ENCODE measurements at regions not wholly inside any gene's neighbourhood (a gene's known extent, or its start where the extent isn't known, plus 50 kb on each side); places are given as distances from the start of the nearest gene placed in this dataset.
"Not testable (repeated sequence)": the region's sequence is repeated elsewhere in the genome, so short reads cannot be mapped to it uniquely, and the experiment has no call there.

- peaks cover 7 to 9% (median 8%) of the 10 kb centered on the region in 3 donors for H3K36me3 Mint-ChIP-seq
- H3K4me3 Mint-ChIP-seq: no peak overlapping the region
- no peaks in the 10 kb centered on the region for H3K27me3 Mint-ChIP-seq
- ATAC-seq: no peak
- H3K27ac Mint-ChIP-seq: peak overlapping the region in 1 of 10 donors; percentile 20
- H3K9me3 Mint-ChIP-seq: peaks cover 0 to 11% (median 4%) of the 10 kb centered on the region in 9 donors
- DNase-seq: no peak
- POLR2A ChIA-PET: no interaction called here
- no peaks in the 10 kb centered on the region for H3K4me1 Mint-ChIP-seq
Measured at GRCh38 chr7:16260236-16260728, 161.1 kb downstream of the CRPPA start.

GRCh38 chr7:16256419-16256818 is 164.9 kb downstream of the CRPPA start:
- POLR2A ChIA-PET, ATAC-seq, H3K27me3 Mint-ChIP-seq, H3K27ac Mint-ChIP-seq, H3K4me1 Mint-ChIP-seq, DNase-seq, H3K4me3 Mint-ChIP-seq: not testable (repeated sequence)
- H3K36me3 Mint-ChIP-seq: peaks cover 13 to 27% (median 19%) of the 10 kb centered on the region in 3 donors
- H3K9me3 Mint-ChIP-seq: peaks cover 4 to 31% (median 13%) of the 10 kb centered on the region in 9 donors

- POLR2A ChIA-PET, H3K4me3 Mint-ChIP-seq, H3K27ac Mint-ChIP-seq, H3K27me3 Mint-ChIP-seq, ATAC-seq, DNase-seq, H3K4me1 Mint-ChIP-seq: not testable (repeated sequence)
- Mint-ChIP-seq H3K9me3 (peaks cover 4 to 31% (median 13%) of the 10 kb centered on the region in 9 donors), H3K36me3 (peaks cover 13 to 29% (median 19%) of the 10 kb centered on the region in 3 donors)
Measured at GRCh38 chr7:16255952-16256351, 165.4 kb downstream of the CRPPA start.

GRCh38 chr7:16250655-16251054 is 170.7 kb downstream of the CRPPA start:
- H3K27ac Mint-ChIP-seq, H3K4me1 Mint-ChIP-seq, H3K27me3 Mint-ChIP-seq, DNase-seq, POLR2A ChIA-PET, H3K4me3 Mint-ChIP-seq, ATAC-seq: not testable (repeated sequence)
- peaks cover 3 to 28% (median 19%) of the 10 kb centered on the region in 9 donors for H3K9me3 Mint-ChIP-seq
- peaks cover 18 to 31% (median 27%) of the 10 kb centered on the region in 3 donors for H3K36me3 Mint-ChIP-seq

GRCh38 chr7:16249204-16249603 is 172.1 kb downstream of the CRPPA start:
- H3K4me3 Mint-ChIP-seq, H3K27ac Mint-ChIP-seq, DNase-seq, ATAC-seq, H3K4me1 Mint-ChIP-seq, POLR2A ChIA-PET, H3K27me3 Mint-ChIP-seq: not testable (repeated sequence)
- H3K9me3 Mint-ChIP-seq: peaks cover 0 to 19% (median 11%) of the 10 kb centered on the region in 9 donors
- peaks cover 13 to 17% (median 17%) of the 10 kb centered on the region in 3 donors for H3K36me3 Mint-ChIP-seq

GRCh38 chr7:16248556-16248955 is 172.8 kb downstream of the CRPPA start:
- H3K27ac Mint-ChIP-seq, H3K4me1 Mint-ChIP-seq, H3K27me3 Mint-ChIP-seq, ATAC-seq, POLR2A ChIA-PET, H3K4me3 Mint-ChIP-seq: not testable (repeated sequence)
- H3K36me3 Mint-ChIP-seq: peaks cover 12 to 16% (median 13%) of the 10 kb centered on the region in 3 donors
- DNase-seq: peak in 1 of 10 donors; percentile 54
- H3K9me3 Mint-ChIP-seq: peaks cover 0 to 19% (median 10%) of the 10 kb centered on the region in 9 donors

- peaks cover 0 to 12% (median 3%) of the 10 kb centered on the region in 9 donors for H3K9me3 Mint-ChIP-seq
- H3K27ac Mint-ChIP-seq: no peak overlapping the region
- H3K4me3 Mint-ChIP-seq: no peak overlapping the region
- peaks cover 0 to 2% (median 0%) of the 10 kb centered on the region in 4 donors for H3K4me1 Mint-ChIP-seq
- POLR2A ChIA-PET: no interaction called here
- ATAC-seq (no peak), DNase-seq (no peak)
- peaks cover 0 to 8% (median 7%) of the 10 kb centered on the region in 3 donors for H3K36me3 Mint-ChIP-seq
- H3K27me3 Mint-ChIP-seq: no peaks in the 10 kb centered on the region
Measured at GRCh38 chr7:16244469-16244868, 176.9 kb downstream of the CRPPA start.

GRCh38 chr7:16242920-16243319 is 178.4 kb downstream of the CRPPA start:
- no peaks in the 10 kb centered on the region for H3K4me1 Mint-ChIP-seq
- H3K9me3 Mint-ChIP-seq: peaks cover 0 to 6% (median 0%) of the 10 kb centered on the region in 9 donors
- H3K27ac Mint-ChIP-seq: no peak overlapping the region
- DNase-seq (no peak), ATAC-seq (no peak)
- POLR2A ChIA-PET: no interaction called here
- H3K36me3 Mint-ChIP-seq: peaks cover 0 to 8% (median 4%) of the 10 kb centered on the region in 3 donors
- no peak overlapping the region for H3K4me3 Mint-ChIP-seq
- H3K27me3 Mint-ChIP-seq: no peaks in the 10 kb centered on the region

GRCh38 chr7:16241017-16241416 is 180.3 kb downstream of the CRPPA start:
- no peak for DNase-seq
- POLR2A ChIA-PET: no interaction called here
- peaks cover 0 to 3% (median 0%) of the 10 kb centered on the region in 9 donors for H3K9me3 Mint-ChIP-seq

GRCh38 chr7:16236381-16236780 is 185.0 kb downstream of the CRPPA start:
- H3K27ac Mint-ChIP-seq: no peak overlapping the region
- ATAC-seq (no peak), DNase-seq (no peak)
- peaks cover 0 to 16% (median 6%) of the 10 kb centered on the region in 3 donors for H3K36me3 Mint-ChIP-seq
- H3K4me3 Mint-ChIP-seq: no peak overlapping the region
- peaks cover 5 to 19% (median 12%) of the 10 kb centered on the region in 9 donors for H3K9me3 Mint-ChIP-seq
- POLR2A ChIA-PET: no interaction called here
- no peaks in the 10 kb centered on the region for H3K4me1 Mint-ChIP-seq
- no peaks in the 10 kb centered on the region for H3K27me3 Mint-ChIP-seq

More at GRCh38 chr7:16241017-16241416, 180.3 kb downstream of the CRPPA start:
- Mint-ChIP-seq H3K36me3 (no peaks in the 10 kb centered on the region), H3K27ac (no peak overlapping the region), H3K4me3 (no peak overlapping the region), H3K4me1 (no peaks in the 10 kb centered on the region), H3K27me3 (no peaks in the 10 kb centered on the region)
- ATAC-seq: no peak

- Mint-ChIP-seq H3K27ac (no peak overlapping the region), H3K4me1 (no peaks in the 10 kb centered on the region), H3K27me3 (no peaks in the 10 kb centered on the region), H3K36me3 (peaks cover 1 to 20% (median 9%) of the 10 kb centered on the region in 3 donors), H3K4me3 (no peak overlapping the region), H3K9me3 (peaks cover 8 to 28% (median 19%) of the 10 kb centered on the region in 9 donors)
- ATAC-seq (no peak), DNase-seq (no peak)
- POLR2A ChIA-PET: no interaction called here
Measured at GRCh38 chr7:16235147-16236114, 185.9 kb downstream of the CRPPA start.

- H3K27ac Mint-ChIP-seq: no peak overlapping the region
Measured at GRCh38 chr7:16234493-16235146, 186.7 kb downstream of the CRPPA start.

GRCh38 chr7:16233517-16233916 is 187.8 kb downstream of the CRPPA start:
- POLR2A ChIA-PET: no interaction called here
- ATAC-seq (no peak), DNase-seq (no peak)
- no peak overlapping the region for H3K4me3 Mint-ChIP-seq
- peaks cover 13 to 47% (median 37%) of the 10 kb centered on the region in 9 donors for H3K9me3 Mint-ChIP-seq
- H3K27ac Mint-ChIP-seq: no peak overlapping the region
- H3K4me1 Mint-ChIP-seq: no peaks in the 10 kb centered on the region
- H3K36me3 Mint-ChIP-seq: peaks cover 4 to 33% (median 24%) of the 10 kb centered on the region in 3 donors
- H3K27me3 Mint-ChIP-seq: no peaks in the 10 kb centered on the region

More at GRCh38 chr7:16234493-16235146, 186.7 kb downstream of the CRPPA start:
- POLR2A ChIA-PET: no interaction called here
- Mint-ChIP-seq H3K9me3 (peaks cover 10 to 36% (median 27%) of the 10 kb centered on the region in 9 donors), H3K4me1 (no peaks in the 10 kb centered on the region), H3K4me3 (no peak overlapping the region), H3K27me3 (no peaks in the 10 kb centered on the region), H3K36me3 (peaks cover 4 to 26% (median 17%) of the 10 kb centered on the region in 3 donors)
- ATAC-seq (no peak), DNase-seq (no peak)
